Tibial nerve (tissue), 4 donors: ENCODE measurements at regions not wholly inside any gene's neighbourhood (a gene's known extent, or its start where the extent isn't known, plus 50 kb on each side); places are given as distances from the start of the nearest gene placed in this dataset.

ENCODE experiments used
- DNase-seq, 2 donors: peaks; one replicate each; pipeline ENCODE4 v3.0.0-alpha.2; 2019; ENCODE audit warnings: low spot score in 2 of 2
- H3K27ac ChIP-seq, 4 donors: fragments of 200-600 bp; sonication (generic) in 3 of 4; one replicate each; pipeline ENCODE4 v1.5.1; 2017 to 2019; ENCODE audit warnings: mild to moderate bottlenecking in 1 of 4
- H3K27me3 ChIP-seq, 2 donors: fragments of 200-600 bp; sonication (generic) in 1 of 2; one replicate each; pipeline versions ENCODE4 v1.5.1 to v1.6.0; 2017 to 2019
- H3K36me3 ChIP-seq, 3 donors: fragments of 200-600 bp; sonication (generic); one replicate each; pipeline ENCODE4 v1.5.1; 2018 to 2019
- H3K4me1 ChIP-seq, 4 donors: fragments of 200-600 bp; sonication (generic) in 3 of 4; one replicate each; pipeline ENCODE4 v1.5.1; 2017 to 2019
- H3K4me3 ChIP-seq, 4 donors: fragments of 200-600 bp; sonication (generic) in 3 of 4; one replicate each; pipeline ENCODE4 v1.5.1; 2017 to 2019; ENCODE audit warnings: mild to moderate bottlenecking in 1 of 4, moderate library complexity in 1 of 4
- H3K9me3 ChIP-seq, 4 donors: fragments of 200-600 bp; sonication (generic) in 3 of 4; one replicate each; pipeline ENCODE4 v1.5.1; 2017 to 2019
- EP300 ChIP-seq, 2 donors: sonication (generic); formaldehyde crosslinking; IDR thresholded peaks; one replicate each; pipeline ENCODE4 v1.6.1; 2017; ENCODE audit warnings: antibody characterized with exemption in 2 of 2, mild to moderate bottlenecking in 1 of 2
- POLR2A ChIP-seq, 2 donors: fragments of 450-650 bp; IDR thresholded peaks; one replicate each; pipeline ENCODE4 v1.6.1; 2017; ENCODE audit warnings: antibody characterized with exemption in 2 of 2, mild to moderate bottlenecking in 2 of 2, moderate library complexity in 2 of 2
- WGBS, 2 donors: methylation state at CpG; one replicate each; pipeline ENCODE4 v1.1.5; 2018; 5-methylcytosine and 5-hydroxymethylcytosine counted together
- TF ChIP-seq, protein P1 (sequence below), 5 experiments: fragments of 200-600 bp in 3 of 5; fragments of 450-650 bp in 2 of 5; sonication (generic) in 3 of 5; IDR thresholded peaks; one replicate each; pipeline ENCODE4 v1.5.1; 2016 to 2019; ENCODE audit warnings: antibody characterized with exemption in 5 of 5, mild to moderate bottlenecking in 3 of 5, moderate library complexity in 2 of 5

DNA sequence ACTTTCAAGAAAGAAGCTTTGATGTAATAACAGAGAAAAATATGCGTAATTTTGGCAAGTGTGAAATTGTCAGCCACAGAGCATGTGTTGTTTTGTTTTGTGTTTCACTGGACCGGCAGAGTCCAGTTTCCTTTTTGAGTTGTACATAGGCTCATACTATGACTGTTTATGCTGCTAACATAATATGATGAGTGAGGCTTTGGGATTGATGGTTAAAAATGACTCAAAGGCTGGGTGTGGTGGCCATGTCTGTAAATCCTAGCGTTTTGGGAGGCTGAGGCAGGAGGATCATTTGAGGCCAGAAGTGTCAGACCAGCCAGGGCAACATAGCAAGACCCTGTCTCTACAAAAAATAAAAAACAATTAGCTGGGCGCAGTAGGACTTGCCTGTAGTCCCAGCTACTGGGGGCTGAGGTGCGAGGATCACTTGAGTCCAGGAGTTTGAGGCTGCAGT, 487.9 kb downstream of the PCNX1 start:
- no peak overlapping the region for H3K27ac ChIP-seq
- WGBS, 2 donors, result 76 to 79% methylated on average over 5 of the region's 5 CpGs

DNA sequence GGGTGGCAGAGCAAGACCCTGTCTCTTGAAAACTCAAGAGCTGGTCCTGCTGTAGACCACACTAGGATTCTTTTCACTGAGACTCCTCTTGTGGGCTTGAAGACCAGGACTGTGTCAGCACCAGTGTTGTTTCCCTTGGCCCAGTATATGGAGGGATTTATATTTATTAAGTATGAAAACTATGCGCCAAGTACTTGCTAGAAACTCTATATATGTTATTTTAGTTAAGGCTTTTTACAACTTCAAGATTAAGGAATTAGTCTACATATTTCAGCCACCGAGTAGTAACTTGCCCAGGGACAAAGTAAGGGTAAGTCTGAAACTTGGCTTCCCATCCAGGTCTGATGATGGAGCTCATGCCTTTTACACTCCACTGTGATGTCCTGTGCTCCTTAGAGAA, 488.4 kb downstream of the PCNX1 start:
- Histone ChIP-seq H3K4me3 (no peak overlapping the region), H3K9me3 (no peaks in the 10 kb centered on the region), H3K36me3 (no peaks in the 10 kb centered on the region), H3K27me3 (no peaks in the 10 kb centered on the region), H3K27ac (no peak overlapping the region), H3K4me1 (peaks cover 0 to 32% (median 10%) of the 10 kb centered on the region in 4 donors)
- DNase-seq, result no peak
- TF ChIP-seq EP300 (IDR thresholded peaks at IDR 0.05) (no peak), POLR2A (IDR thresholded peaks at IDR 0.05) (no peak)
- TF ChIP-seq, protein P1, sequence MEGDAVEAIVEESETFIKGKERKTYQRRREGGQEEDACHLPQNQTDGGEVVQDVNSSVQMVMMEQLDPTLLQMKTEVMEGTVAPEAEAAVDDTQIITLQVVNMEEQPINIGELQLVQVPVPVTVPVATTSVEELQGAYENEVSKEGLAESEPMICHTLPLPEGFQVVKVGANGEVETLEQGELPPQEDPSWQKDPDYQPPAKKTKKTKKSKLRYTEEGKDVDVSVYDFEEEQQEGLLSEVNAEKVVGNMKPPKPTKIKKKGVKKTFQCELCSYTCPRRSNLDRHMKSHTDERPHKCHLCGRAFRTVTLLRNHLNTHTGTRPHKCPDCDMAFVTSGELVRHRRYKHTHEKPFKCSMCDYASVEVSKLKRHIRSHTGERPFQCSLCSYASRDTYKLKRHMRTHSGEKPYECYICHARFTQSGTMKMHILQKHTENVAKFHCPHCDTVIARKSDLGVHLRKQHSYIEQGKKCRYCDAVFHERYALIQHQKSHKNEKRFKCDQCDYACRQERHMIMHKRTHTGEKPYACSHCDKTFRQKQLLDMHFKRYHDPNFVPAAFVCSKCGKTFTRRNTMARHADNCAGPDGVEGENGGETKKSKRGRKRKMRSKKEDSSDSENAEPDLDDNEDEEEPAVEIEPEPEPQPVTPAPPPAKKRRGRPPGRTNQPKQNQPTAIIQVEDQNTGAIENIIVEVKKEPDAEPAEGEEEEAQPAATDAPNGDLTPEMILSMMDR (IDR thresholded peaks at IDR 0.05), result no peak
- WGBS, 2 donors, result 97 to 98% methylated on average over 2 of the region's 2 CpGs

More for the DNA sequence above, 487.9 kb downstream of the PCNX1 start:
- DNase-seq, result no peak
- Histone ChIP-seq H3K4me1 (peaks cover 0 to 27% (median 10%) of the 10 kb centered on the region in 4 donors), H3K27me3 (no peaks in the 10 kb centered on the region), H3K4me3 (no peak overlapping the region), H3K9me3 (no peaks in the 10 kb centered on the region), H3K36me3 (no peaks in the 10 kb centered on the region)
- no peak for TF ChIP-seq POLR2A (IDR thresholded peaks at IDR 0.05)
- TF ChIP-seq EP300 (IDR thresholded peaks at IDR 0.05), result no peak
- TF ChIP-seq, protein P1 (IDR thresholded peaks at IDR 0.05), result no peak

DNA sequence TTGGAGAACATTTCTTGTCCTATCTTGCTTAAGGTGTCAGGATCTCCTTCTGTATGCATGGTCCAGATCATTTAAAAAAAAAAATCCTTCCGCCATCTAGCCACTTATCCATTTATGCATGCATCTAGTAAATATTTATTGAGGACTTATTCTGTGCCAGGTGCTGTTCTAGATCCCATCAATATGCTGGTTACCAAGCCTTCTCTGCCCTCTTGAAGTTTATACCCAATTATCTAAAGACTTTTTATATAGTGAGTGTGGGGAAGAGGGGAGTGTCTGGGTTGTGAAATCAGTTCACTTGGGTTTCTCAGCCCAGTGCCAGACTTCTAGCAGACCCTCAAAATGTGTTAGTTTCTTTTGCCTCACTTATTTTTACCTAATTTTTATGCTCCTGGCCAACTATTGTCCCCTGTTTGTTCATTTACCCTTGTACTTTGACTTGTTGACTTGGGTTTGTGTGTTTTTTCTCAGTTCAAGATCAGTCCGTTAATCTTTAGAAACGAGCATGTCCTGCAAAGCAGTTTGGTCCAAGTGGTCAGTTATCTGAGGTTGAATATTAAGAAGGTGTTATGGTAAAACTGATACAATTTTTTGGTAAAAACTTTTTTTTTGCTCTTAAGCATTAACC, 488.9 kb downstream of the PCNX1 start:
- DNase-seq, result no peak
- Histone ChIP-seq H3K4me1 (peaks cover 0 to 37% (median 13%) of the 10 kb centered on the region in 4 donors), H3K36me3 (no peaks in the 10 kb centered on the region), H3K9me3 (no peaks in the 10 kb centered on the region), H3K4me3 (no peak overlapping the region), H3K27me3 (no peaks in the 10 kb centered on the region), H3K27ac (no peak overlapping the region)
- no peak for TF ChIP-seq POLR2A (IDR thresholded peaks at IDR 0.05)
- TF ChIP-seq, protein P1 (IDR thresholded peaks at IDR 0.05), result no peak
- 93 to 95% methylated on average over 3 of the region's 3 CpGs for WGBS, 2 donors

DNA sequence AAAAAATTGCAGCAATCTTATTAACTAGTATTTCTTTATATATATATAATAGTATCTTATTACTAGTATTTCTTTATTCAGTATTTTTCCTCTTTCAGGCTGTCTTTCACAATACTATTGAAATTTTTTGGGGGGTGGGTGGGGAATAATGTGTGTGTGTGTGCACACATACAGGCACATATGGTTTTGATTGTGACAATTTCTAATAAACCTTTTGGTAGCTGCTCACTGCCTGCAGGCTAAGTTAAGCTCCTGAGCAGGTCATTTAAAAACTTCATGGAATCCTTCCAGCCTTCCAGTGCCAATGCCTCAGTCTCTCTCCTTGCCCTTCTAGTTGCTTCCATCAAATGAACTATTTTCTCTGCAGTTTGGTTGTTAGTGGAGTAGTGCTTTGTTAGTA, 490.1 kb downstream of the PCNX1 start:
- peaks cover 0 to 44% (median 15%) of the 10 kb centered on the region in 4 donors for H3K4me1 ChIP-seq
- no peaks in the 10 kb centered on the region for H3K27me3 ChIP-seq
- H3K9me3 ChIP-seq, result no peaks in the 10 kb centered on the region
- H3K36me3 ChIP-seq, result no peaks in the 10 kb centered on the region
- DNase-seq, result no peak
- no peak overlapping the region for H3K4me3 ChIP-seq
- TF ChIP-seq POLR2A (IDR thresholded peaks at IDR 0.05) (no peak), EP300 (IDR thresholded peaks at IDR 0.05) (no peak)
- TF ChIP-seq, protein P1 (IDR thresholded peaks at IDR 0.05), result no peak
- no peak overlapping the region for H3K27ac ChIP-seq

DNA sequence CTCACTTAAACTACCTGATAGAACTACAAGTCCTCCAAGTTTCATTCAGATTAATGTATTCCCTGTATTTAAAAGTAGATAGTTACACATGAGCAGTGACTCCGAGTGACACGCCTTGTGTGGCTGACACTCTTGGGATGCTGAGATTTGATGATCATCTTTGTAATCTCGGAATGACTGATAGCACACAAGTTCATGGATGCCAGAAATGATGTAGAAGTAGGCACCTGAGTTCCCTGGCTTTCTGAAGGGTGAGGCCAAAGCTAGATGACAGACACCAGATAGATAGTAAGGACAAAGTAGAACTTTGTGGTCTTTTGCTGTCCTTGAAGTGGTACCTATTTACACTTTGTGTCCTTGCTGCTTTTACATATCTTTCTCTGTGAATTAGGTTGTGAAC, 491.2 kb downstream of the PCNX1 start:
- Histone ChIP-seq H3K9me3 (no peaks in the 10 kb centered on the region), H3K27ac (peak overlapping the region in 3 of 4 donors; percentile 8 to 68 (median 66))

More for the DNA sequence above, 491.2 kb downstream of the PCNX1 start:
- TF ChIP-seq, protein P1 (IDR thresholded peaks at IDR 0.05), result no peak
- TF ChIP-seq EP300 (IDR thresholded peaks at IDR 0.05) (no peak), POLR2A (IDR thresholded peaks at IDR 0.05) (no peak)
- Histone ChIP-seq H3K4me1 (peaks cover 0 to 49% (median 15%) of the 10 kb centered on the region in 4 donors), H3K36me3 (no peaks in the 10 kb centered on the region), H3K27me3 (no peaks in the 10 kb centered on the region), H3K4me3 (no peak overlapping the region)
- 95 to 98% methylated on average over 3 of the region's 3 CpGs for WGBS, 2 donors
- no peak for DNase-seq
